H1 (cell line): ENCODE measurements at regions not wholly inside any gene's neighbourhood (a gene's known extent, or its start where the extent isn't known, plus 50 kb on each side); places are given as distances from the start of the nearest gene placed in this dataset.

Experiments
- CTCF ChIA-PET: fragments of 300-600 bp; sonication (Branson Sonifier 250); formaldehyde crosslinking; loops from one replicate; lab custom pipeline; 2021; ENCODE audit not compliant: partially characterized antibody; lab: Charles Lee
- POLR2A ChIA-PET: fragments of 300-600 bp; sonication (Branson Sonifier 250); formaldehyde crosslinking; loops from one replicate; lab custom pipeline; 2021; ENCODE audit warnings: inconsistent platforms; ENCODE audit not compliant: partially characterized antibody; lab: Charles Lee
- DNase-seq, 2 experiments: peaks; one replicate each; pipeline versions ENCODE4 v3.0.0 to v3.0.0-alpha.2; 2010 to 2022; ENCODE audit warnings: low spot score in 2 of 2, low read depth in 1 of 2, mixed read lengths in 1 of 2
- FAIRE-seq: peaks from 2 replicates; lab custom pipeline; 2011; peaks lifted over from hg19 to GRCh38; lab: Jason Lieb, UNC
- H2AFZ ChIP-seq: 2 replicates; pipeline ENCODE4 v1.8.1; 2012; ENCODE audit warnings: low read length, inconsistent platforms
- H2AK5ac ChIP-seq: 2 replicates; pipeline ENCODE4 v1.6.1; 2013; ENCODE audit warnings: low read depth, low read length
- H2BK120ac ChIP-seq: replicated peaks from 2 replicates; pipeline ENCODE3; 2013; ENCODE audit warnings: low read depth, low read length, inconsistent platforms
- H2BK12ac ChIP-seq: 2 replicates; pipeline ENCODE4 v1.6.1; 2013; ENCODE audit warnings: low read depth, low read length
- H2BK15ac ChIP-seq: 2 replicates; pipeline ENCODE4 v1.6.1; 2013; ENCODE audit warnings: low read length
- H2BK20ac ChIP-seq: 2 replicates; pipeline ENCODE4 v1.6.1; 2013; ENCODE audit warnings: low read length
- H2BK5ac ChIP-seq: 2 replicates; pipeline ENCODE4 v1.6.1; 2013; ENCODE audit warnings: low read depth, low read length
- H3K14ac ChIP-seq: 2 replicates; pipeline ENCODE4 v1.6.1; 2013; ENCODE audit warnings: inconsistent platforms; ENCODE audit not compliant: insufficient read length
- H3K18ac ChIP-seq: 2 replicates; pipeline ENCODE4 v1.6.1; 2013; ENCODE audit warnings: low read length; ENCODE audit errors: extremely low read depth
- H3K23ac ChIP-seq: 2 replicates; pipeline ENCODE4 v1.6.1; 2013; ENCODE audit warnings: inconsistent platforms; ENCODE audit not compliant: insufficient read length
- H3K23me2 ChIP-seq: 2 replicates; pipeline ENCODE4 v1.6.1; 2013; ENCODE audit warnings: low read depth, low read length
- H3K27ac ChIP-seq: 2 replicates; pipeline ENCODE4 v1.6.1; 2011; ENCODE audit warnings: low read depth, low read length, inconsistent platforms
- H3K27me3 ChIP-seq, 4 experiments: replicated peaks in 1 of 4; 1 replicate in 1 of 4; 2 replicates in 3 of 4; pipeline versions ENCODE4 v1.6.1 to v1.8.1; 2011 to 2013; ENCODE audit warnings: low read length in 3 of 4, mild to moderate bottlenecking in 3 of 4, inconsistent platforms in 2 of 4, mixed read lengths in 2 of 4, moderate library complexity in 1 of 4; ENCODE audit not compliant: control insufficient read depth in 3 of 4, insufficient read depth in 3 of 4; ENCODE audit errors: extremely low read depth in 1 of 4
- H3K36me3 ChIP-seq, 4 experiments: 2 replicates each; pipeline versions ENCODE4 v1.6.1 to v1.8.1; 2011 to 2013; ENCODE audit warnings: mild to moderate bottlenecking in 4 of 4, low read length in 3 of 4, moderate library complexity in 2 of 4, control low read depth in 1 of 4, inconsistent platforms in 1 of 4; ENCODE audit not compliant: insufficient read depth in 4 of 4, control insufficient read depth in 2 of 4
- H3K4ac ChIP-seq: replicated peaks from 2 replicates; pipeline ENCODE3; 2013; ENCODE audit warnings: low read length, low read depth, mixed read lengths, inconsistent platforms; ENCODE audit not compliant: insufficient read length
- H3K4me1 ChIP-seq, 4 experiments: replicated peaks in 1 of 4; 1 replicate in 1 of 4; 2 replicates in 3 of 4; pipeline versions ENCODE4 v1.6.1 to v1.8.1; 2011 to 2013; ENCODE audit warnings: low read length in 3 of 4, inconsistent platforms in 2 of 4, mixed read lengths in 1 of 4; ENCODE audit not compliant: insufficient read depth in 4 of 4, control insufficient read depth in 3 of 4
- H3K4me2 ChIP-seq, 2 experiments: 2 replicates each; pipeline versions ENCODE4 v1.6.1 to v1.8.1; 2011 to 2013; ENCODE audit warnings: low read depth in 2 of 2, low read length in 2 of 2, control low read depth in 1 of 2, inconsistent platforms in 1 of 2, mild to moderate bottlenecking in 1 of 2; ENCODE audit not compliant: insufficient read depth in 1 of 2
- H3K4me3 ChIP-seq, 4 experiments: fragments of 200-600, 300-600 bp in 1 of 4; sonication (generic), shearing (Covaris generic), sonication (Bioruptor Twin) in 1 of 4; 2 replicates each; pipeline versions ENCODE4 v1.5.1 to v1.8.1; 2011 to 2016; ENCODE audit warnings: low read length in 4 of 4, low read depth in 3 of 4, control low read depth in 2 of 4, inconsistent platforms in 2 of 4, mild to moderate bottlenecking in 2 of 4, mixed read lengths in 1 of 4, moderate library complexity in 1 of 4; ENCODE audit not compliant: insufficient read depth in 2 of 4; ENCODE audit errors: extremely low read depth in 1 of 4
- H3K56ac ChIP-seq: replicated peaks from 2 replicates; pipeline ENCODE3; 2013; ENCODE audit warnings: low read depth, mild to moderate bottlenecking, mixed read lengths, low read length, inconsistent platforms; ENCODE audit not compliant: insufficient read length
- H3K79me1 ChIP-seq: 2 replicates; pipeline ENCODE4 v1.6.1; 2013; ENCODE audit warnings: low read depth, low read length, control low read depth
- H3K79me2 ChIP-seq, 2 experiments: 2 replicates each; pipeline versions ENCODE4 v1.6.1 to v1.8.1; 2012 to 2013; ENCODE audit warnings: low read length in 2 of 2, mild to moderate bottlenecking in 2 of 2, inconsistent platforms in 1 of 2; ENCODE audit not compliant: insufficient read depth in 2 of 2, control insufficient read depth in 1 of 2
- H3K9ac ChIP-seq, 4 experiments: replicated peaks in 1 of 4; 1 replicate in 1 of 4; 2 replicates in 3 of 4; pipeline versions ENCODE4 v1.6.1 to v1.8.1; 2011 to 2013; ENCODE audit warnings: low read depth in 3 of 4, low read length in 3 of 4, control low read depth in 2 of 4, mild to moderate bottlenecking in 2 of 4, moderate library complexity in 2 of 4, inconsistent platforms in 1 of 4; ENCODE audit errors: extremely low read depth in 1 of 4
- H3K9me3 ChIP-seq, 2 experiments: 2 replicates each; pipeline versions ENCODE4 v1.6.1 to v1.8.1; 2012 to 2013; ENCODE audit warnings: mild to moderate bottlenecking in 2 of 2, moderate library complexity in 2 of 2, control low read depth in 1 of 2, inconsistent platforms in 1 of 2, low read depth in 1 of 2, low read length in 1 of 2, mixed read lengths in 1 of 2; ENCODE audit not compliant: insufficient read depth in 2 of 2
- H4K20me1 ChIP-seq, 2 experiments: replicated peaks in 1 of 2; 2 replicates each; pipeline versions ENCODE3 to v1.8.1; 2011 to 2013; ENCODE audit warnings: inconsistent platforms in 2 of 2, low read length in 2 of 2, mild to moderate bottlenecking in 1 of 2; ENCODE audit not compliant: insufficient read depth in 2 of 2, control insufficient read depth in 1 of 2
- H4K5ac ChIP-seq: 2 replicates; pipeline ENCODE4 v1.6.1; 2013; ENCODE audit warnings: low read length, low read depth, mixed read lengths, inconsistent platforms; ENCODE audit not compliant: insufficient read length
- H4K8ac ChIP-seq: 2 replicates; pipeline ENCODE4 v1.8.0; 2013; ENCODE audit warnings: mild to moderate bottlenecking, moderate library complexity, low read length, inconsistent platforms; ENCODE audit not compliant: insufficient read depth; ENCODE audit errors: extremely low read depth
- H4K91ac ChIP-seq: replicated peaks from 2 replicates; pipeline ENCODE3; 2013; ENCODE audit warnings: low read length, mixed read lengths, inconsistent platforms; ENCODE audit not compliant: insufficient read length
- BCL11A ChIP-seq, 2 experiments: IDR thresholded peaks; one replicate each; pipeline ENCODE4 v1.6.1; 2011; ENCODE audit warnings: low read depth in 2 of 2, low read length in 2 of 2, mild to moderate bottlenecking in 2 of 2
- BRCA1 ChIP-seq: IDR thresholded peaks from 2 replicates; pipeline ENCODE4 v1.6.1; 2012; ENCODE audit warnings: low read depth, low read length, improper control_type of control experiment
- CHD2 ChIP-seq: IDR thresholded peaks from 2 replicates; pipeline ENCODE4 v1.6.1; 2012; ENCODE audit warnings: low read length, improper control_type of control experiment
- CREB1 ChIP-seq: IDR thresholded peaks from 2 replicates; pipeline ENCODE4 v1.6.1; 2012; ENCODE audit warnings: inconsistent platforms
- FOSL1 ChIP-seq: IDR thresholded peaks from 2 replicates; pipeline ENCODE4 v1.6.1; 2011; ENCODE audit warnings: mild to moderate bottlenecking, low read depth, low read length, moderate library complexity; ENCODE audit not compliant: insufficient read depth
- HDAC6 ChIP-seq: IDR thresholded peaks from one replicate; pipeline ENCODE4 v1.7.1; 2012; ENCODE audit warnings: low read depth, mild to moderate bottlenecking, inconsistent platforms, low read length, moderate library complexity
- JUND ChIP-seq: IDR thresholded peaks from 2 replicates; pipeline ENCODE4 v1.6.1; 2011; ENCODE audit warnings: mild to moderate bottlenecking, improper control_type of control experiment, low read length
- KDM1A ChIP-seq: fragments of 200-600, 300-600 bp; sonication (generic); IDR thresholded peaks from 2 replicates; pipeline ENCODE4 v1.7.1; 2016; ENCODE audit warnings: mild to moderate bottlenecking, low read length, borderline replicate concordance
- KDM5A ChIP-seq: fragments of 200-600 bp; IDR thresholded peaks from 2 replicates; pipeline ENCODE4 v1.7.1; 2012; ENCODE audit warnings: mild to moderate bottlenecking, low read length, inconsistent platforms, mixed read lengths
- PHF8 ChIP-seq: fragments of 200-600 bp; sonication (generic); conservative IDR thresholded peaks from 2 replicates; pipeline ENCODE4 v1.7.1; 2012; ENCODE audit warnings: low read depth, mild to moderate bottlenecking, inconsistent platforms, low read length, moderate library complexity
- RAD21 ChIP-seq, 2 experiments: IDR thresholded peaks in 1 of 2; conservative IDR thresholded peaks in 1 of 2; 2 replicates each; pipeline ENCODE4 v1.6.1; 2011; ENCODE audit warnings: low read depth in 2 of 2, low read length in 2 of 2, improper control_type of control experiment in 1 of 2, inconsistent platforms in 1 of 2, mild to moderate bottlenecking in 1 of 2, moderate library complexity in 1 of 2
- RNF2 ChIP-seq: fragments of 200-900, 300-1000 bp; sonication (generic); IDR thresholded peaks from 2 replicates; pipeline ENCODE4 v1.7.1; 2016; ENCODE audit warnings: borderline replicate concordance, low read depth, mild to moderate bottlenecking, antibody characterized with exemption, low read length; ENCODE audit not compliant: poor library complexity, severe bottlenecking; ENCODE audit errors: missing control alignments
- RXRA ChIP-seq: IDR thresholded peaks from 2 replicates; pipeline ENCODE4 v1.6.1; 2011; ENCODE audit warnings: low read depth, mild to moderate bottlenecking, low read length, moderate library complexity; ENCODE audit not compliant: insufficient read depth
- SP1 ChIP-seq: IDR thresholded peaks from 2 replicates; pipeline ENCODE4 v1.6.1; 2011; ENCODE audit warnings: low read depth, low read length
- SP4 ChIP-seq: IDR thresholded peaks from 2 replicates; pipeline ENCODE4 v1.6.1; 2012; ENCODE audit warnings: low read length, inconsistent platforms
- TAF7 ChIP-seq: optimal IDR thresholded peaks from 2 replicates; pipeline ENCODE3; 2011; ENCODE audit warnings: low read depth, mild to moderate bottlenecking, inconsistent platforms, low read length, moderate library complexity, borderline replicate concordance
- WGBS, 2 experiments: shearing (Covaris generic) in 1 of 2; methylation state at CpG; one replicate each; pipeline versions ENCODE4 v1.1.6 to v1.1.7; 2013 to 2015; ENCODE audit warnings: low lambda C conversion rate in 2 of 2, mixed read lengths in 2 of 2, inconsistent platforms in 1 of 2, low coverage in 1 of 2, missing lambda C conversion rate in 1 of 2; ENCODE audit not compliant: insufficient replicate concordance in 2 of 2, insufficient coverage in 1 of 2, insufficient read length in 1 of 2; ENCODE audit errors: extremely low coverage in 1 of 2, missing lambda C conversion rate in 1 of 2; 5-methylcytosine and 5-hydroxymethylcytosine counted together

- Histone ChIP-seq H3K14ac (no peak overlapping the region), H2BK12ac (no peak overlapping the region), H3K18ac (no peak overlapping the region), H3K23ac (no peak overlapping the region), H2AK5ac (no peak overlapping the region), H3K27ac (no peak overlapping the region), H2BK5ac (no peak overlapping the region), H3K36me3 (no peaks in the 10 kb centered on the region), H3K4ac (no peak overlapping the region), H2BK20ac (no peak overlapping the region), H3K79me2 (no peaks in the 10 kb centered on the region), H3K56ac (no peak overlapping the region), H2BK15ac (no peak overlapping the region), H3K9me3 (no peaks in the 10 kb centered on the region), H3K23me2 (no peaks in the 10 kb centered on the region), H4K20me1 (no peaks in the 10 kb centered on the region), H3K79me1 (no peaks in the 10 kb centered on the region), H2BK120ac (no peak overlapping the region), H3K4me2 (no peak overlapping the region), H3K27me3 (no peaks in the 10 kb centered on the region), H4K8ac (no peak overlapping the region), H3K9ac (no peak overlapping the region), H3K4me1 (peaks cover 0 to 7% (median 2%) of the 10 kb centered on the region in 4 experiments; a peak in 2 of 7 replicates), H4K5ac (no peak overlapping the region), H4K91ac (no peak overlapping the region), H3K4me3 (no peak overlapping the region), H2AFZ (no peak overlapping the region)
- 97% methylated on average over 2 of the region's 2 CpGs; no CpG with 5 or more reads in 1 of the 2 experiments for WGBS, 2 experiments
- DNase-seq (no peak), FAIRE-seq (no peak)
- POLR2A ChIA-PET, result no interaction called here
- CTCF ChIA-PET, result interaction anchor here (0.9 to 1.1 kb wide), 3 partner anchors 9 to 192 kb away, joined by 3 read pairs; no protein-coding TSS in a partner anchor
- no peak for TF ChIP-seq SP4
- no peak for TF ChIP-seq KDM1A
- TF ChIP-seq RXRA, result no peak
- TF ChIP-seq RAD21 (IDR thresholded peaks at IDR 0.05 in 1 of 2, conservative IDR thresholded peaks at IDR 0.05 in 1 of 2; ENCODE audit: low read depth in 2 of 2, low read length in 2 of 2), result no peak
- no peak for TF ChIP-seq BCL11A (IDR thresholded peaks at IDR 0.05; ENCODE audit: low read depth in 2 of 2, low read length in 2 of 2)
- TF ChIP-seq BRCA1, result no peak
- no peak for TF ChIP-seq FOSL1
- no peak for TF ChIP-seq HDAC6
- TF ChIP-seq PHF8, result no peak
- no peak for TF ChIP-seq CHD2
- no peak for TF ChIP-seq SP1
- no peak for TF ChIP-seq RNF2
- TF ChIP-seq TAF7, result no peak
- no peak for TF ChIP-seq JUND
- no peak for TF ChIP-seq KDM5A
- no peak for TF ChIP-seq CREB1
Measured at GRCh38 chr1:84745857-84746256, 55.6 kb upstream of the SSX2IP start.
